Ishikawa (cell line): ENCODE measurements at regions not wholly inside any gene's neighbourhood (a gene's known extent, or its start where the extent isn't known, plus 50 kb on each side); places are given as distances from the start of the nearest gene placed in this dataset.

ENCODE experiments used
- CEBPB ChIP-seq: IDR thresholded peaks from 2 replicates; pipeline ENCODE4 v1.6.1; 2012
- CREB1 ChIP-seq: IDR thresholded peaks from 2 replicates; pipeline ENCODE4 v1.6.1; 2012; ENCODE audit warnings: low read depth
- EGR1 ChIP-seq: IDR thresholded peaks from 2 replicates; pipeline ENCODE4 v1.6.1; 2012
- EP300 ChIP-seq: IDR thresholded peaks from 2 replicates; pipeline ENCODE4 v1.6.1; 2012; ENCODE audit warnings: borderline replicate concordance
- FOXM1 ChIP-seq: IDR thresholded peaks from 2 replicates; pipeline ENCODE4 v1.6.1; 2012; ENCODE audit warnings: low read depth, borderline replicate concordance
- MAX ChIP-seq: IDR thresholded peaks from 2 replicates; pipeline ENCODE4 v1.6.1; 2012
- NFIC ChIP-seq: IDR thresholded peaks from 2 replicates; pipeline ENCODE4 v1.6.1; 2012
- RAD21 ChIP-seq: IDR thresholded peaks from 2 replicates; pipeline ENCODE4 v1.6.1; 2012; ENCODE audit warnings: low read depth
- REST ChIP-seq: IDR thresholded peaks from 2 replicates; pipeline ENCODE4 v1.6.1; 2012; ENCODE audit warnings: low read depth, mild to moderate bottlenecking
- TAF1 ChIP-seq: IDR thresholded peaks from 2 replicates; pipeline ENCODE4 v1.6.1; 2012; ENCODE audit warnings: low read depth, mild to moderate bottlenecking
- TCF12 ChIP-seq: IDR thresholded peaks from 2 replicates; pipeline ENCODE4 v1.6.1; 2012; ENCODE audit warnings: low read depth
- TEAD4 ChIP-seq: IDR thresholded peaks from 2 replicates; pipeline ENCODE4 v1.6.1; 2012
- USF1 ChIP-seq: IDR thresholded peaks from 2 replicates; pipeline ENCODE4 v1.6.1; 2012
- YY1 ChIP-seq: IDR thresholded peaks from 2 replicates; pipeline ENCODE4 v1.6.1; 2012; ENCODE audit warnings: low read depth
- ZBTB7A ChIP-seq: IDR thresholded peaks from 2 replicates; pipeline ENCODE4 v1.6.1; 2012; ENCODE audit warnings: low read depth

GRCh38 chr21:31515253-31515652 is 144.2 kb upstream of the SOD1 start:
- no peak for TF ChIP-seq CEBPB
- TF ChIP-seq FOXM1, result no peak
- TF ChIP-seq TCF12, result no peak
- no peak for TF ChIP-seq RAD21
- no peak for TF ChIP-seq YY1
- no peak for TF ChIP-seq NFIC
- no peak for TF ChIP-seq USF1
- TF ChIP-seq MAX, result no peak
- TF ChIP-seq EP300, result no peak
- TF ChIP-seq TEAD4, result no peak
- no peak for TF ChIP-seq TAF1
- no peak for TF ChIP-seq ZBTB7A
- no peak for TF ChIP-seq REST
- no peak for TF ChIP-seq CREB1
- no peak for TF ChIP-seq EGR1

- TF ChIP-seq NFIC, result no peak
- TF ChIP-seq TAF1, result no peak
- TF ChIP-seq CEBPB, result no peak
- TF ChIP-seq MAX, result no peak
Observed at GRCh38 chr21:31514598-31514997, 144.9 kb upstream of the SOD1 start.

- TF ChIP-seq RAD21 (no peak), EP300 (no peak), TAF1 (no peak), TEAD4 (no peak), CREB1 (no peak), YY1 (no peak), REST (no peak), CEBPB (no peak), TCF12 (no peak), ZBTB7A (no peak), FOXM1 (no peak), EGR1 (no peak), NFIC (no peak), USF1 (no peak), MAX (no peak)
Observed at GRCh38 chr21:31511258-31511657, 148.2 kb upstream of the SOD1 start.

GRCh38 chr21:31509194-31510017 is 150.1 kb upstream of the SOD1 start:
- no peak for TF ChIP-seq CREB1
- TF ChIP-seq TEAD4, result no peak
- TF ChIP-seq MAX, result peak; percentile 55; the same call in 1 of the 2 replicates
- TF ChIP-seq RAD21, result peak; percentile 40

GRCh38 chr21:31505975-31506374 is 153.5 kb upstream of the SOD1 start:
- no peak for TF ChIP-seq USF1
- no peak for TF ChIP-seq FOXM1
- no peak for TF ChIP-seq TAF1
- TF ChIP-seq RAD21, result no peak
- no peak for TF ChIP-seq TCF12
- TF ChIP-seq TEAD4, result no peak
- TF ChIP-seq ZBTB7A, result no peak
- no peak for TF ChIP-seq REST
- TF ChIP-seq CREB1, result no peak
- no peak for TF ChIP-seq MAX
- no peak for TF ChIP-seq EGR1
- TF ChIP-seq CEBPB, result no peak
- TF ChIP-seq YY1, result no peak
- no peak for TF ChIP-seq NFIC
- TF ChIP-seq EP300, result no peak
